ENCODE measurements at regions not wholly inside any gene's neighbourhood (a gene's known extent, or its start where the extent isn't known, plus 50 kb on each side); places are given as distances from the start of the nearest gene placed in this dataset.

DNA sequence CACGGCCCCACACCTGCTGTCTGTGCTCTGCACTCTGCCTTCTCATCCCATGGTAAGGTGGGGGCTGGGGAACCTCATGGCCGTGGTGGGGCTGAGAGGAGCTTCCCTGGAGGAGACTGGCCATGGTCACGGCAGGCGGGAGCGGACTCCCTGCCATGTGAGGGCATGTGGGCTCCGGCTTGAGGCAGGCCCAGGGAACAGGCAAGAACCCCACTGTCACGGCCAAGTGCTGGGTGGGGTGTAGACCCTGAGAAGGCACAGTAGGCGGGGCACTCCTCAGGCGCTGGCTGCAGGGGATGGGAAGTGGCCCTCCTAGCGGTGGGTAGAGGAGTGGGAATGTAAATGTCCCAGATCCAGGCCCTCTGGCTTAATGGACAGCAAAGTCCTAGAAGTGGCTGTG is 1262.7 kb downstream of the BRD1 start:
- TF ChIP-seq POLR2A (IDR thresholded peaks at IDR 0.05; ENCODE audit: low read depth, low read length) (no peak), RFX5 (IDR thresholded peaks at IDR 0.05; ENCODE audit: low read depth, low read length) (no peak), CEBPB (IDR thresholded peaks at IDR 0.05; ENCODE audit: low read depth, low read length) (no peak), MXI1 (IDR thresholded peaks at IDR 0.05; ENCODE audit: borderline replicate concordance, low read depth, low read length) (no peak), CHD1 (IDR thresholded peaks at IDR 0.05; ENCODE audit: low read depth, low read length) (no peak), RAD21 (IDR thresholded peaks at IDR 0.05; ENCODE audit: low read length) (no peak), NFE2L2 (IDR thresholded peaks at IDR 0.05; ENCODE audit: low read depth, low read length) (no peak), FOS (IDR thresholded peaks at IDR 0.05; ENCODE audit: low read depth, low read length) (no peak)
- TF ChIP-seq, protein P1, sequence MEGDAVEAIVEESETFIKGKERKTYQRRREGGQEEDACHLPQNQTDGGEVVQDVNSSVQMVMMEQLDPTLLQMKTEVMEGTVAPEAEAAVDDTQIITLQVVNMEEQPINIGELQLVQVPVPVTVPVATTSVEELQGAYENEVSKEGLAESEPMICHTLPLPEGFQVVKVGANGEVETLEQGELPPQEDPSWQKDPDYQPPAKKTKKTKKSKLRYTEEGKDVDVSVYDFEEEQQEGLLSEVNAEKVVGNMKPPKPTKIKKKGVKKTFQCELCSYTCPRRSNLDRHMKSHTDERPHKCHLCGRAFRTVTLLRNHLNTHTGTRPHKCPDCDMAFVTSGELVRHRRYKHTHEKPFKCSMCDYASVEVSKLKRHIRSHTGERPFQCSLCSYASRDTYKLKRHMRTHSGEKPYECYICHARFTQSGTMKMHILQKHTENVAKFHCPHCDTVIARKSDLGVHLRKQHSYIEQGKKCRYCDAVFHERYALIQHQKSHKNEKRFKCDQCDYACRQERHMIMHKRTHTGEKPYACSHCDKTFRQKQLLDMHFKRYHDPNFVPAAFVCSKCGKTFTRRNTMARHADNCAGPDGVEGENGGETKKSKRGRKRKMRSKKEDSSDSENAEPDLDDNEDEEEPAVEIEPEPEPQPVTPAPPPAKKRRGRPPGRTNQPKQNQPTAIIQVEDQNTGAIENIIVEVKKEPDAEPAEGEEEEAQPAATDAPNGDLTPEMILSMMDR (conservative IDR thresholded peaks at IDR 0.05; ENCODE audit: low read depth, low read length) = no peak

All from IMR-90 (cell line).